GM12878 (cell line): ENCODE measurements at regions not wholly inside any gene's neighbourhood (a gene's known extent, or its start where the extent isn't known, plus 50 kb on each side); places are given as distances from the start of the nearest gene placed in this dataset.

Source experiments
- ATAC-seq: fragments of 200-7000 bp; cut with Tn5 transposase; 3 replicates; pipeline ENCODE4 v1.9.1; 2020; ENCODE audit warnings: mild to moderate bottlenecking, moderate library complexity
- BruUV-seq: library from RNA; stranded (reverse); fragments of 400-500 nt; replicated peaks from 2 replicates; lab custom pipeline; 2021; lab: Mats Ljungman, UMichigan
- CTCF ChIA-PET: fragments of 300-600 bp; sonication (Branson Sonifier 250); formaldehyde crosslinking; extraction: SDS; loops from one replicate; lab custom pipeline; 2021; ENCODE audit warnings: inconsistent platforms; lab: Yijun Ruan, JAX
- POLR2A ChIA-PET: fragments of 350-600 bp; formaldehyde crosslinking; extraction: SDS; loops from one replicate; lab custom pipeline; 2021; ENCODE audit warnings: inconsistent platforms; lab: Charles Lee
- RAD21 ChIA-PET: fragments of 300-600 bp; sonication (Branson Sonifier 250); formaldehyde crosslinking; loops from one replicate; lab custom pipeline; 2023; ENCODE audit warnings: antibody characterized with exemption; ENCODE audit not compliant: unreplicated experiment; lab: Charles Lee
- SMC1A ChIA-PET: fragments of 300-600 bp; sonication (Branson Sonifier 250); formaldehyde crosslinking; loops from one replicate; lab custom pipeline; 2023; ENCODE audit not compliant: unreplicated experiment, uncharacterized antibody; lab: Charles Lee
- DNase-seq: peaks from one replicate; pipeline ENCODE4 v3.0.0-alpha.2; 2011; ENCODE audit warnings: low read depth, low spot score
- FAIRE-seq: peaks from 3 replicates; lab custom pipeline; 2011; peaks lifted over from hg19 to GRCh38; lab: Jason Lieb, UNC
- H2AFZ ChIP-seq: 2 replicates; pipeline ENCODE4 v1.6.0; 2011; ENCODE audit warnings: low read depth, low read length, control low read depth; ENCODE audit not compliant: control insufficient read depth
- H3K27ac ChIP-seq: 2 replicates; pipeline ENCODE4 v1.5.1; 2011; ENCODE audit warnings: control low read depth; ENCODE audit not compliant: control insufficient read depth, insufficient read depth
- H3K27me3 ChIP-seq, 2 experiments: replicated peaks in 1 of 2; 2 replicates each; pipeline versions ENCODE4 v1.6.0 to v1.6.1; 2011; ENCODE audit warnings: low read length in 1 of 2; ENCODE audit not compliant: control insufficient read depth in 2 of 2, insufficient read depth in 2 of 2
- H3K36me3 ChIP-seq, 2 experiments: 2 replicates each; pipeline ENCODE4 v1.5.1; 2011; ENCODE audit warnings: low read length in 1 of 2; ENCODE audit not compliant: control insufficient read depth in 2 of 2, insufficient read depth in 2 of 2
- H3K4me1 ChIP-seq: 2 replicates; pipeline ENCODE4 v1.6.1; 2011; ENCODE audit warnings: mild to moderate bottlenecking, low read length, moderate library complexity, mixed read lengths; ENCODE audit not compliant: control insufficient read depth, insufficient read depth
- H3K4me2 ChIP-seq: 2 replicates; pipeline ENCODE4 v1.6.0; 2011; ENCODE audit warnings: control low read depth; ENCODE audit not compliant: control insufficient read depth, insufficient read depth
- H3K4me3 ChIP-seq: fragments of 200-600 bp; sonication (generic); 2 replicates; pipeline ENCODE4 v1.5.1; 2016
- H3K79me2 ChIP-seq: 2 replicates; pipeline ENCODE4 v1.6.0; 2011; ENCODE audit warnings: low read length; ENCODE audit not compliant: control insufficient read depth, insufficient read depth
- H3K9ac ChIP-seq: 2 replicates; pipeline ENCODE4 v1.8.0; 2011; ENCODE audit warnings: low read length, control low read depth, mixed read lengths; ENCODE audit not compliant: control insufficient read depth, insufficient read depth
- H3K9me3 ChIP-seq: replicated peaks from 3 replicates; pipeline ENCODE4 v1.5.1; 2011; ENCODE audit warnings: mild to moderate bottlenecking, low read length; ENCODE audit not compliant: control insufficient read depth, insufficient read depth
- H4K20me1 ChIP-seq: 2 replicates; pipeline ENCODE4 v1.6.0; 2011; ENCODE audit not compliant: control insufficient read depth, insufficient read depth
- BHLHE40 ChIP-seq, 2 experiments: fragments of 450-650 bp in 1 of 2; IDR thresholded peaks; 2 replicates each; pipeline ENCODE4 v1.6.1; 2011 to 2017; ENCODE audit warnings: low read depth in 2 of 2, borderline replicate concordance in 1 of 2, improper control_type of control experiment in 1 of 2, low read length in 1 of 2, mild to moderate bottlenecking in 1 of 2
- CEBPZ ChIP-seq: fragments of 150-350 bp; IDR thresholded peaks from 2 replicates; pipeline ENCODE4 v1.6.1; 2016; ENCODE audit warnings: low read depth, low read length
- DPF2 ChIP-seq: fragments of 450-650 bp; IDR thresholded peaks from 2 replicates; pipeline ENCODE4 v1.6.1; 2017; ENCODE audit warnings: mild to moderate bottlenecking
- HCFC1 ChIP-seq: fragments of 150-350 bp; IDR thresholded peaks from 2 replicates; pipeline ENCODE4 v1.6.1; 2014; ENCODE audit warnings: low read length
- IKZF1 ChIP-seq: fragments of 450-650 bp; conservative IDR thresholded peaks from 2 replicates; pipeline ENCODE4 v1.6.1; 2017; ENCODE audit warnings: antibody characterized with exemption, mild to moderate bottlenecking
- MYC ChIP-seq: IDR thresholded peaks from 2 replicates; pipeline ENCODE4 v1.6.1; 2011; ENCODE audit warnings: mild to moderate bottlenecking, low read length, moderate library complexity, inconsistent platforms; ENCODE audit not compliant: insufficient read depth, insufficient replicate concordance, insufficient read length, severe bottlenecking
- RAD51 ChIP-seq: fragments of 450-650 bp; IDR thresholded peaks from 2 replicates; pipeline ENCODE4 v1.6.1; 2016; ENCODE audit warnings: moderate library complexity, mild to moderate bottlenecking, inconsistent platforms
- ZBTB4 ChIP-seq: fragments of 450-650 bp; formaldehyde crosslinking; IDR thresholded peaks from 2 replicates; pipeline ENCODE4 v1.4.0; 2022; ENCODE audit warnings: mild to moderate bottlenecking, moderate library complexity
- WGBS: methylation state at CpG from one replicate; pipeline ENCODE4 v1.1.6; 2016; ENCODE audit warnings: low lambda C conversion rate; ENCODE audit not compliant: insufficient replicate concordance, insufficient coverage; ENCODE audit errors: missing lambda C conversion rate; 5-methylcytosine and 5-hydroxymethylcytosine counted together
- in situ Hi-C: fragments of 300-500 bp; cut with MboI; formaldehyde crosslinking; loops from 9 replicates; pipeline ENCODE4 v1.14.3; 2018; ENCODE audit warnings: mixed read lengths
- intact Hi-C: fragments of 100-400 bp; cut with micrococcal nuclease; formaldehyde crosslinking; loops from one replicate; pipeline ENCODE4 v1.14.2; 2022; ENCODE audit not compliant: unreplicated experiment

GRCh38 chr21:35420656-35421055, 371.6 kb upstream of the RUNX1 start:
- Histone ChIP-seq H3K9ac (no peak overlapping the region), H3K9me3 (no peaks in the 10 kb centered on the region; the same call in 2 of the 3 replicates), H4K20me1 (no peaks in the 10 kb centered on the region), H3K4me2 (no peak overlapping the region), H2AFZ (no peak overlapping the region), H3K4me1 (no peaks in the 10 kb centered on the region), H3K36me3 (no peaks in the 10 kb centered on the region), H3K27me3 (no peaks in the 10 kb centered on the region), H3K27ac (no peak overlapping the region), H3K4me3 (no peak overlapping the region), H3K79me2 (no peaks in the 10 kb centered on the region)
- WGBS = 0% methylated on average over 2 of the region's 2 CpGs
- no peak for DNase-seq
- no TSS peak for BruUV-seq
- in situ Hi-C loops = no loop called here
- ATAC-seq = no peak
- CTCF ChIA-PET = no interaction called here
- RAD21 ChIA-PET = interaction anchor here (0.8 kb wide), 1 partner anchor 10 kb away, joined by 3 read pairs; no protein-coding TSS in a partner anchor
- intact Hi-C loops = no loop called here
- no peak for TF ChIP-seq BHLHE40 (IDR thresholded peaks at IDR 0.05; ENCODE audit: borderline replicate concordance in 1 of 2, low read depth in 2 of 2, low read length in 1 of 2)
- no peak for TF ChIP-seq CEBPZ
- TF ChIP-seq IKZF1 = no peak
- SMC1A ChIA-PET = no interaction called here
- no peak for FAIRE-seq
- POLR2A ChIA-PET = no interaction called here

- Histone ChIP-seq H3K4me2 (no peak overlapping the region), H3K9me3 (no peaks in the 10 kb centered on the region; the same call in 2 of the 3 replicates), H3K27me3 (no peaks in the 10 kb centered on the region), H3K36me3 (no peaks in the 10 kb centered on the region), H3K27ac (no peak overlapping the region), H3K9ac (no peak overlapping the region), H3K4me1 (no peaks in the 10 kb centered on the region), H2AFZ (no peak overlapping the region), H3K4me3 (no peak overlapping the region), H4K20me1 (no peaks in the 10 kb centered on the region), H3K79me2 (no peaks in the 10 kb centered on the region)
- whole genome bisulfite sequencing = 62% methylated on average over 5 of the region's 5 CpGs
- in situ Hi-C loops = no loop called here
- DNase-seq (no peak), FAIRE-seq (no peak), ATAC-seq (no peak)
- no peak for TF ChIP-seq RAD51
- no peak for TF ChIP-seq MYC
- no peak for TF ChIP-seq HCFC1
- TF ChIP-seq DPF2 = no peak
- no peak for TF ChIP-seq ZBTB4 (CRISPR knock-in tag)
- ChIA-PET RAD21 (no interaction called here), SMC1A (no interaction called here), CTCF (no interaction called here), POLR2A (no interaction called here)
- intact Hi-C loops = no loop called here
- BruUV-seq = no TSS peak
Observed at GRCh38 chr21:35417762-35418161, 368.7 kb upstream of the RUNX1 start.
